OCI-LY7 (cell line): ENCODE measurements at regions not wholly inside any gene's neighbourhood (a gene's known extent, or its start where the extent isn't known, plus 50 kb on each side); places are given as distances from the start of the nearest gene placed in this dataset.

ENCODE experiments used
- BruUV-seq: library from RNA; stranded (reverse); fragments of 400-500 nt; replicated peaks from 2 replicates; lab custom pipeline; 2021; lab: Mats Ljungman, UMichigan
- CTCF ChIA-PET: fragments of 300-600 bp; sonication (Branson Sonifier 250); formaldehyde crosslinking; loops from one replicate; lab custom pipeline; 2022; ENCODE audit warnings: antibody characterized with exemption; ENCODE audit not compliant: unreplicated experiment; lab: Charles Lee
- POLR2A ChIA-PET: fragments of 300-600 bp; sonication (Branson Sonifier 250); formaldehyde crosslinking; loops from one replicate; lab custom pipeline; 2022; ENCODE audit warnings: antibody characterized with exemption; lab: Charles Lee
- DNase-seq: peaks from one replicate; pipeline ENCODE4 v3.0.0-alpha.2; 2015; ENCODE audit warnings: low spot score
- H2AFZ ChIP-seq: fragments of 200-600 bp; sonication (generic), shearing (Covaris generic); 2 replicates; pipeline ENCODE4 v1.6.1; 2014; ENCODE audit warnings: mild to moderate bottlenecking, antibody characterized with exemption, low read length, moderate library complexity
- H3K27ac ChIP-seq: fragments of 200-600 bp; sonication (generic); 2 replicates; pipeline ENCODE4 v1.5.1; 2014; ENCODE audit warnings: mixed run types, low read depth, mild to moderate bottlenecking, moderate library complexity, low read length, inconsistent platforms; ENCODE audit not compliant: poor library complexity, severe bottlenecking
- H3K36me3 ChIP-seq: fragments of 200-600 bp; sonication (generic); 2 replicates; pipeline ENCODE4 v1.6.1; 2014; ENCODE audit warnings: mild to moderate bottlenecking, antibody characterized with exemption, low read length, moderate library complexity, mixed read lengths; ENCODE audit not compliant: insufficient read depth
- H3K4me1 ChIP-seq: fragments of 200-600 bp; sonication (generic); 2 replicates; pipeline ENCODE4 v1.5.1; 2014; ENCODE audit warnings: mild to moderate bottlenecking, low read length; ENCODE audit not compliant: insufficient read depth, poor library complexity, severe bottlenecking
- H3K4me2 ChIP-seq: fragments of 200-600 bp; sonication (generic); 2 replicates; pipeline ENCODE4 v1.6.1; 2014; ENCODE audit warnings: mild to moderate bottlenecking, low read length
- H3K4me3 ChIP-seq: fragments of 200-600 bp; sonication (generic); 2 replicates; pipeline ENCODE4 v1.5.1; 2014; ENCODE audit warnings: mild to moderate bottlenecking, low read depth, low read length; ENCODE audit not compliant: poor library complexity, severe bottlenecking
- H3K79me2 ChIP-seq: fragments of 200-600 bp; sonication (generic); 2 replicates; pipeline ENCODE4 v1.6.1; 2016; ENCODE audit warnings: low read depth, mild to moderate bottlenecking, low read length, moderate library complexity, mixed read lengths; ENCODE audit not compliant: insufficient read depth
- H3K9me2 ChIP-seq: fragments of 200-600 bp; sonication (generic); 2 replicates; pipeline ENCODE4 v1.6.1; 2016; ENCODE audit warnings: mild to moderate bottlenecking, low read length, mixed read lengths; ENCODE audit not compliant: insufficient read depth
- H3K9me3 ChIP-seq: fragments of 200-600 bp; sonication (generic); 2 replicates; pipeline ENCODE4 v1.6.1; 2014; ENCODE audit warnings: mild to moderate bottlenecking, mixed run types, low read length, mixed read lengths
- H4K20me1 ChIP-seq: fragments of 200-600 bp; sonication (generic); 2 replicates; pipeline ENCODE4 v1.6.1; 2014; ENCODE audit warnings: mild to moderate bottlenecking, antibody characterized with exemption, low read length, moderate library complexity, mixed read lengths; ENCODE audit not compliant: insufficient read depth
- CTCF ChIP-seq: fragments of 200-600 bp; sonication (generic); conservative IDR thresholded peaks from 2 replicates; pipeline ENCODE4 v1.5.1; 2014; ENCODE audit warnings: mild to moderate bottlenecking, antibody characterized with exemption, low read length, moderate library complexity, mixed read lengths
- EZH2phosphoT487 ChIP-seq: fragments of 200-600 bp; sonication (generic); IDR thresholded peaks from 2 replicates; pipeline ENCODE4 v1.6.1; 2018; ENCODE audit warnings: low read depth, borderline replicate concordance, mild to moderate bottlenecking, mixed run types, antibody characterized with exemption, low read length, moderate library complexity, mixed read lengths
- intact Hi-C: fragments of 100-400 bp; cut with micrococcal nuclease; formaldehyde crosslinking; loops from one replicate; pipeline ENCODE4 v1.10.0; 2022; ENCODE audit not compliant: unreplicated experiment

DNA sequence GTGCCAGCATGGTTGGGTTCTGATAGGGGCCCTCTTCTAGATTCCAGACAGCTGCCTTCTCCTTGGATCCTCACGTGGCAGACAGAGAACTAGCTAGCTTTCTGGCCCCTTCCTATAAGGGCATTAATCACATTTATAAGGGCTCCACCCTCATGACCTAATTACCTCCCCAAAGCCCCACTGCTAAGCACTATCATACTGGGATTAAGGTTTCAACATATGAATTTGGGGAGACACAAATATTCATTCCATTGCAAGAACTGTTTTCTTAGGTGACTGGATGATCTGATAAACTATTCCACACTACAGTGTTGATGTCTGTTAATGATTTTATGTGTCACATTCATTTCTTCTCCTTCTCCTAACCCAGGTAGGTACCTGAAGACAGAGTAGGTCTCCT lies 135.8 kb upstream of the COL21A1 start:
- TF ChIP-seq CTCF (no peak), EZH2phosphoT487 (no peak)
- no peak for DNase-seq
- Histone ChIP-seq H2AFZ (no peak overlapping the region), H3K36me3 (no peaks in the 10 kb centered on the region), H3K27ac (no peak overlapping the region), H4K20me1 (no peaks in the 10 kb centered on the region), H3K79me2 (no peaks in the 10 kb centered on the region), H3K4me3 (no peak overlapping the region), H3K9me3 (no peaks in the 10 kb centered on the region), H3K4me1 (no peaks in the 10 kb centered on the region), H3K9me2 (no peaks in the 10 kb centered on the region), H3K4me2 (no peak overlapping the region)
- BruUV-seq = no TSS peak
- ChIA-PET CTCF (no interaction called here), POLR2A (no interaction called here)
- intact Hi-C loops = no loop called here

GRCh38 chr6:56382416-56382940 lies 135.1 kb upstream of the COL21A1 start:
- TF ChIP-seq EZH2phosphoT487 (no peak), CTCF (no peak)
- Histone ChIP-seq H3K9me3 (no peaks in the 10 kb centered on the region), H3K79me2 (no peaks in the 10 kb centered on the region), H3K4me1 (no peaks in the 10 kb centered on the region), H3K27ac (no peak overlapping the region), H2AFZ (no peak overlapping the region), H4K20me1 (no peaks in the 10 kb centered on the region), H3K4me3 (no peak overlapping the region), H3K36me3 (no peaks in the 10 kb centered on the region), H3K4me2 (no peak overlapping the region), H3K9me2 (no peaks in the 10 kb centered on the region)
- intact Hi-C loops = no loop called here
- no peak for DNase-seq
- no TSS peak for BruUV-seq
- ChIA-PET CTCF (no interaction called here), POLR2A (no interaction called here)

DNA sequence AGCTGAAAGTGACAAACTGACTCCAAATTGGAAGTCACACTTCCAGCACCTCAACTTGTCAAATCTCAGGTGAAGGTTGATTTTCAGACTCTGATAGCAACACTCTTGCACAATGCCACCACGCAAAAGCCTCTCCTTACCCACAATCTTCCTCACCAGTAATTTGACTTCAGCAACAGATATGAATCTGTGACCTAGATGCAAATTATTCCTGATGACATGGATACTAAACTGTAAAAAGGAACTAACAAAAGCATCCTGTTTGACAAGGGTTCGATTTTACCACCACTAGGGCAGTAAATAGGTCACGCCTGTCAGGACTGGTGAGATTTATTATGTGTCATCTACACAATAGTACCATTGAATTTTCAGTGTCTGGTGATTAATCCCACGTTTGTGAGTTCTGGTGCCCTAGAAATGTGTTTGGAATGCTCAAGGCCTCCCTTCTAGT lies 134.4 kb upstream of the COL21A1 start:
- H3K4me1 ChIP-seq = no peaks in the 10 kb centered on the region
- H3K9me3 ChIP-seq = no peaks in the 10 kb centered on the region
- H4K20me1 ChIP-seq = no peaks in the 10 kb centered on the region
- H3K36me3 ChIP-seq = no peaks in the 10 kb centered on the region
- intact Hi-C loops = no loop called here
- no peak overlapping the region for H3K27ac ChIP-seq
- BruUV-seq = no TSS peak
- no peaks in the 10 kb centered on the region for H3K9me2 ChIP-seq
- no peak for DNase-seq
- no peak overlapping the region for H2AFZ ChIP-seq
- TF ChIP-seq CTCF (no peak), EZH2phosphoT487 (no peak)
- CTCF ChIA-PET = no interaction called here
- POLR2A ChIA-PET = interaction anchor here (1.4 kb wide), 1 partner anchor 16 kb away, joined by 3 read pairs; no protein-coding TSS in a partner anchor
- H3K4me2 ChIP-seq = no peak overlapping the region
- no peaks in the 10 kb centered on the region for H3K79me2 ChIP-seq
- no peak overlapping the region for H3K4me3 ChIP-seq
